HuH-7 (cell line): ENCODE measurements at regions not wholly inside any gene's neighbourhood (a gene's known extent, or its start where the extent isn't known, plus 50 kb on each side); places are given as distances from the start of the nearest gene placed in this dataset.

ENCODE experiments used
- DNase-seq: peaks from one replicate; pipeline ENCODE4 v3.0.0; 2011; ENCODE audit warnings: low spot score

GRCh38 chr16:73301984-73302383 is 254.1 kb upstream of the ZFHX3 start:
- no peak for DNase-seq

DNA sequence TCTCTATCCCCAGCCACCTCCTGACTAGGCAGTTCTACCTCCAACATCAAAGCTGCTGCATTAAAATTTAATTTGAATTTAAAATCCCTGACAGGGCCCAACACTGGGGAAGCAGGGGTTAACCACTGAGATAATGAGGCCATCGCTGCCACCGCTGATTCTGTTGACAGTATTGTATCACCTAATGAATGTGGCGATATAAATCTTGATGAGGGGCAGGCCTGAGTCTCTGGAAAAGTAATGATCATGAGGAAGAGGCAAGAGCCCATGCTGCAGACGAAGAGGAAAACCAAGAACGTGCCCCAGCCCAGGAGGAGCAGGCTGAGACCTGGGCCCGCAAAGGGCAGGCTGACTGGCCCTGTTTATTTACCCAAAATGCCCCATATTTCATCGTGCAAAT is 251.4 kb upstream of the ZFHX3 start:
- no peak for DNase-seq

DNA sequence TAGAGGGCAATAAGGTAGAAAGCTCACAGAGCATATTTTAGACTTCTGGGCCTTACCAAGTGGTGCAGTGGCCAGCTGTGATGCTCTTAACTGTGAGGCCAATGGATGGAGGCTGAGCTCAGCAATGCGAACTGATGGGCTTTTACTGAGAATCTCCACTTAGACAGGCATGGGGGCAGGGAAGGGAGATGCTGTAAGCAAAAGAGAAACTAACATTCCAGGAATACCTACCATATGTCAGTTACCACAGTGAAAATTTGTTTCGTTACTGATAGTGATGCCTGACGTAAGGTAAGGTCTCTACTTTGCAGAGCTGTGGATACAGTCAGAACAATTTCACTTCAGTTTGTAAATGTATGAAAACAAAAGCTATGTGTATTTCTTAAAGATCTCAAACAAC is 250.6 kb upstream of the ZFHX3 start:
- peak; percentile 25 for DNase-seq

DNA sequence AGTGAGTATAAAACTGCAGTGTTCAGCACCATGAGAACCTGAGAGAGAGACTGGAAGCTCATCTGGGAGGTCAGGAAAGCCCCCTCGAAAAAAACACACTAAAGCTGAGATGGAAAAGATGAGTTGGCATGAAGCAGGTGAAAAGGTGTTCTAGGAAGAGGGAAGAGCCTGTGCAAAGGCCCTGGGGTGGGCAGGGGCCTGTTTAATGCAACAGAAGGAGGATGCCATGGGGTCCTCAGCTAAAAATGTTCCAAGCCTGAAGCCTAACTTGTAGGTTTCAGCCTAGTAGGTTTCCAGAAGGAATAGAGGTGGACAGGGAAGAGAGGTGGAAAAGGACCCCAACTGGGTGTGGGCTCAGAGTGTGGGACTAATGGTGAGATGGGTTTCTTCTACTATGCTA is 242.3 kb upstream of the ZFHX3 start:
- DNase-seq = no peak

DNA sequence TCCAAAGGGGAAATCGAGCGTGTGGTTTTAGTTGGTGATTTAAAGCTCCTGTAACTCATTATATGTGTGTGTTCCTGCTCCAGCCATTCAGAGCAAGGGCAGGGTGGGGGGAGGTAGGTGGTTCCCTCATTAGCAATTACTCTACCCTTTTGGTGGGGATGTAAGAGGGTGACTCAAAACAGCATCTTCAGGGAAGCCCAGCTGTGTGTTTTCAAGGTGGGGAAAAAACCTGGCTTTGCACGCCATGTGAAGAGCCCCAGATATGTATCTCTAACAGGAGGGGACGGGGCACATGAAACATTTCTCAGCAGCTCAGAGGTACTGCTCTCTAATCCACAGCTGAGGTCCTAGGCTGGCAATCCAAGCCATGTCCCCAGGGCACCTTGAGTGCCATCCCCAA is 241.3 kb upstream of the ZFHX3 start:
- DNase-seq = no peak

DNA sequence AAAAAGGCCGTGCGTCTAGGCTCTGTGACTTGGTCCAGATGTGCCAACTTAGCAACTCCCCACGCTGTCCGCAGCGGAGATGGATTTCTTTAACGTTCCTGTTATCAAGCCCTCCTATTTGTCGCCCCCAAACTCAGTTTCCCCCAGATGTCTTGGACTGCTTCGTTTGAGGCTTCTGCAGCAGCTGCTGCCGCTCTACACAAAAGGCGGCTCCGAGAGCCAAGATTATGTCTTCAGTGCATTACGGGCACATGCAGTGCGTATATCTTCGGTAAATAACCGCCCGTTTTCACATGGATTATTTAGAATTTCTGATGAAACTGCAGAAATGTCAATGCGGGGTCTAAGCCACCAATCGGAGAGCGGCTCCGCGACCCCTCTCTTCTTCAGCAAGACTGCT is 240.6 kb upstream of the ZFHX3 start:
- DNase-seq = no peak

DNA sequence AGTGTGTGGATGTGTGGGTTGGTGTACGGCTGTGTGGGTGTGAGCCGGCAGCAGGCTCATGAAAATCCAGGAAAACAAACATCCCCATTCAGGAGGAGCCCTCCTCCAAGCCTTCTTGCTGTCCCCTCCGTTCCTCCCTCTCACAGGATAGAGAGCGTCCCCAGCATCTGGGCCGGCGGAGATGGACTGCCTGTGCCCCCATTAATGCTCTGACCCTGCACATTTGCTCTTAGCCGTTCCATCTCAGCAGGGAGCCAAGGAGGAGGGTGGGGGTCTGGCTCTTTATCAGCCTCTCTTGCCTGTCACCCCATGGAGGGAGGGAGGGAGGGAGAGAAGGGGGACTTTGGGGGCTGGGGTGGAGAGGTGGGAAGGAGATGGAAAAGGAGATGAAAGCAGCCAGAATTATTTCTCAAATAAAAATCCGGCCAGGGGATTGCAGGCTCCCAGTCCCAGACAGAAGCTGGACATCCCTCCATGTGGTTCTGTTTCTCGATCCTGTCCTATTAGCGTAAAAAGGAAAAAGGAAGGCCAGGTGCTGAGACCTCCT is 240.0 kb upstream of the ZFHX3 start:
- DNase-seq = no peak

- no peak for DNase-seq
These were observed 238.7 kb upstream of the ZFHX3 start for GRCh38 chr16:73286346-73287267.

- DNase-seq = no peak
These were observed 237.7 kb upstream of the ZFHX3 start for GRCh38 chr16:73285436-73286201.

GRCh38 chr16:73280388-73280787 is 232.5 kb upstream of the ZFHX3 start:
- DNase-seq = no peak

DNA sequence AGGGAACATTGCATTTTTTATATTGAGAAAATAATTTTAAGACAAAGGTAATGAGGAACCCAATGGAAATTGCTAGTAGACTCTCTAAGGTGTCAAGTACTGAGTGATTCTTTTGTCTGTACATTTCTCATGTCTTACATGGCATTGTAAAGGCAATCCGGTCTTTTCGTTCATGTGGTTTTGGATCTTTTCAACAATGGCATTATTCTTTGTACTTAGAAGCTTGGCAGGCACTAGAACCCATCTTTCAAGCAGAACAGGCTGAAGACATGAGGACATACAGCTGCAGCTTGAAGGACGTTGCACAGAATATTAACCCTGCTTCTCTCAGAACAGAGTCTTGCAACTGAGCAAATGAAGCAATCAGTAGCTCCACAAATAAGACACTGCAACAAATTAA is 231.5 kb upstream of the ZFHX3 start:
- no peak for DNase-seq

DNA sequence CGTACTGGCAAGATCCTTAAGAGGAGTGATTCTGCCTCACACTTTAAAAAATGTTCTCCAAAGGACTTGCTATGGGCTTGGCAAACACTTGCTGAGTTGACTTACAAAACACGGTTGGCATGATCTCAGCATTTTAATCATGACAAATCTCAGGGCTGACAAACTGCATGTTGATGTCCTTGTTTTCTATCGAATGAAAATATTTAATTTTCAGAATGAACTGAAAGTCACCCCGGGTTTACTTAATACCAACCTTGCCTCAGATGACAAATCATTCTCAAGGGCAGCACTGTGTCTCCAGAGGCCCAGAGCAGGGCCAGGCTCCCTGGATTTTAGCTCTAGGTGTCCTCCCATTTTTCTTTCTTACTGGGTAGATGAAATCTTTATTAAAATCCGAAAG is 229.1 kb upstream of the ZFHX3 start:
- no peak for DNase-seq

DNA sequence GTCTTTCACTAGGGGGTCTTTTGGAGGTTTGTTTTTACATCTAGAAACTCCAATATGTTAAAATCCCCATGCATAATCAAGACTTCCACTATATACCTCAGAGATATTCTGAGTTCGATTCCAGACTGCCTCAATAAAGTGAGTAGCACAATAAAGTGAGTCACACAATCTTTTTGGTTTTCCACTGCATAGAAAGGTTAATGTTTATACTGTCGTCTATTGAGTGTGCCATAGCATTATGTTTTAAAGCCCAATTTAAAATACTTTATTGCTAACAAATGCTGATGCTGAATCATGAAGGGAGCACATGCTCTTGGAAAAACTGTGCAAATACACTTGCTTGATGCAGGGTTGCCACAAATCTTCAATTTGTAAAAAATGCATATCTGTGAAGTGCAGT is 227.5 kb upstream of the ZFHX3 start:
- no peak for DNase-seq

DNA sequence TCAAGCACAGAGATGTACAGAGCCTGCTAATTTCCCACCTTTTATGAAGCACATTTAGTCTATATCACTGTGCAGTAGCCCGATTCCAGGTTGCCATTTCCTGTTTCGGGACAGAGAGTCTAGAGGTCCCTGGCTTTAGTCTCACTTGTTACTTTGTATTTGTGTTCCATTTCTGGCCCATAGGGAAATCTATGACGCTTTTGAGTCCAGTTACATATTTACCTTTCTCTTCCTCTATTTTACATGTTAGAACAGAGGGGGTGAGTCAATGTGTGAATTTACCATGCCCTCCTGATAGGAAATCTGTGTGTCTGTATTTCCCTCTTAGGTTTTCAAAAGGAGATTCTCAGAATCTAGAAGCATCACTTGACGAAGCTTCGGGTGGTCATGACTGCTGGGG is 227.1 kb upstream of the ZFHX3 start:
- no peak for DNase-seq

DNA sequence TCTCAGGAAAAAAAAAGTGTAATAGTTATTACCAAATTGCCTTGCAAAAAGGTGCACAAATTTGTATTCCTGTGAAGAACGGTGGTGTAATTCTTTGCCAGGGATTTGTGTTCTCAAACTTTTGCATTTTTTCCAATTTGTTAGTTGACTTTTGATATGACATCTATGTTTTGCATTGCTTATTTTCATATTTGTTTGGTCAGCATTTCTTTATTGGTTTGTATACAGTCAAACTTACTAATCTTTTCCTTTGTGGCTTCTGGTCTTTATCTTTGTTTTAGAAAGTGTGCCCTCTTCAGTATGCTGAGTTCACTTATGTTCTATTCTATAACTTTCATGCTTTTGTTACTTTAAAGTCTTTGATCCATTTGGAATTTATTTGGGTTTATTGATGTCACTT is 226.2 kb upstream of the ZFHX3 start:
- DNase-seq = no peak

GRCh38 chr16:73268366-73268993 is 220.6 kb upstream of the ZFHX3 start:
- DNase-seq = peak; percentile 46

DNA sequence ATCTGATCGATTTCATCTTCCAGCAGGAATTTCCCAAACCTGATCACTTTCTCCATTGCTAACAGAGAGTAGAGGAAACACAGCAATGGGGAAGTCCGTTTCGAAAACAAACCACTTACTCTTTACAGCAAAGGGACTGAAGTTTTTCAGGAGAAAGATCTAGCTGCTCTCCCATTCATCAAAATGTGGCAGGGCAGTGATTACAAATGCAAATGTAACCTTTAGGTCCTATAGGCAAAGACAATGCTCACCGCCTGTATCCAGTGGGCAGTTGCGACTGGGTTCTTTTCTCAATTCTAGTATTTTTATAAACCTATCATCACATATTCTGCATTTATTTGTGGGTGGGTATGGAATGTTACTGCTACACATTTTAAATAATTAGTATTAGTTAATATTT is 218.0 kb upstream of the ZFHX3 start:
- DNase-seq = no peak

DNA sequence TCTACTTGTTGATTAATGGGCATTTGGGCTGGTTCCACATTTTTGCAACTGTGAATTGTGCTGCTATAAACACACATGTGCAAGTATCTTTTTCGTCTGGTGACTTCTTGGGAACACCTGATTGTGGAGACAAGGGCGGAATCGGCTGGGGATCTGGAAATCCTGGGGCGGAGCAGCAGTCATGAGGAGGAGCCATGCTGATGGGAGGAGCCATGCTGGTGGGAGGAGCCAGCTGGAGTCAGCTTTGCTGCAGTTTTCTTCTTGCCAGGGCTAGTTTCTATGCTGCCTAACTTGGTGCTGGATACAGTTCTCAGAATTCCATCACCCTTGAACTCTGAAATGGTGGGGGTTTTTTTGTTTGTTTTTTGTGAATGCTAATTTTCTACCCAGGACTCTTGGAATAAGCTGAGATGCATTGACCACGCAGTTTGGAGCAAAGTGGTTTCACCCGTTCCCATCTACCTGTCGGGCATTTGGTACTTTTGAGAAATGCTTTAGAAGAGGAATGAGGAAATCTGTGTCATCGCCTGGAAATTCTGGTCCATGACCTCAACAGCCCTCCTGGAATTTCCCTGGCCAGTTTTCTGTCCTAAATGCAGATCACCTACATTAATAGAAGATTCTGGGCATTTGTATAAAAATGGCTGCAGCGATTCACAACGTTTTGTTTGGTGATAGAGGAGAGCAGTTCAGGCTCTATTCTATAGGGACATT is 217.4 kb upstream of the ZFHX3 start:
- DNase-seq = no peak

DNA sequence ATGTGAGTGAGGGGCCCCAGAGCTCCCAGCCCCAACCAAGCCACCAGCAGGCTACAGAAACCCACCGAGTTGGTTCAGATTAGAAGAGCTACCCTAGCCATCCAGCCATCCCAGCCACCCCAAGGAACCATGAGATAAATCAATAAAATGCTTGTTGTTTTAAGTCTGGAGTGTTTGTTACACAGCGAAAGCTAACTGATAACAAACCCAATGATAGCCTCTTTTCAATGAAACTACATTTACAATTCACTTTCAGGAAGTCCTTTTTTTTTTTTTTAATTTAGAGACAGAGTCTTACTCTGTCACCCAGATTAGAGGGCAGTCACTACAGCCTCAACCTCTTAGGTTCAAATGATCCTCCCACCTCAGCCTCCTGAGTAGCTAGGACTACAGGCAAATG is 215.0 kb upstream of the ZFHX3 start:
- no peak for DNase-seq

DNA sequence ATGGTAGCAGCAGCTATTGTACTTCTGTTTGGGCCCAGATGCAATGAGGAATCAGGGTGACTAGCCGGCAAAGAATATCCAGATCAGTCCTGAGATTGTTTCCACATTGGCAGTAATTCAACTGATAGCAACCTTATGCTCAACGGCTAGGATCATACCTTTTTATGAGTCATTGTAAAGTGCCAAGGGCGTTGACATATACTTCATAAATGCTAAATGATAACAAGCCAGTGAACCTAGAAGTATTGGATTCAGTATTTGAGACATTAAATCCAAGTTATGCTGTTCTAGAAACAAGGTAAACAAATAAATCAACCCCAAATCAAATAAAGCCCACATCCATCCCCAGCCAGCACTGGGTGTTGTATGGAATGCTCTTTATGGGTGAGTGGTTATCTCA is 207.1 kb upstream of the ZFHX3 start:
- DNase-seq = no peak

DNA sequence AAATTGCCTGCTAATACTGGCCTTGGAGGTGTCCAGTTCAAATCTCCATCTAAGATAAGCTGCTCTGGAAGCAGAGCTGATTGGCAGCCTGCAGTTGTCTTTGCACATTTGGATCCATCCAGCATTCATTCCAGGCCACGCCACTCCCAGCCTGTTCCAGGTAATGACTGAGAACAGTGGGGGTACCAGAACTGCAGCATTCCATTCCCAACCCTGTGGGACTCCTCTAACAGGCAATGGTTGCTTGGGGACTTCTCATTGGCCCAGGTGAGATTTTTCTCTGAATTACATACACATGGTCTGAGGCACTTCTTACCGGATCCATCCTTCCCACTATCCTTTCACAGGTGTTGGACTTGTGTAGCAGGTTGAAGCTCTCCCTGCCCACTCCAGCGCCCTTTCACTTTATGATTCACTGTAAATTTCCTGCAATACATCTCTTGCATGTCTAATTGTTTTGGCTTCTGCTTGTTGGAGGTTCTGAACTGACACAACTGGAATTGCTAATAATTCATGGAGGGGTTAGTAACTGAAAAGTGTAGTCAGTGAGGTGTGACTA is 206.1 kb upstream of the ZFHX3 start:
- no peak for DNase-seq

DNA sequence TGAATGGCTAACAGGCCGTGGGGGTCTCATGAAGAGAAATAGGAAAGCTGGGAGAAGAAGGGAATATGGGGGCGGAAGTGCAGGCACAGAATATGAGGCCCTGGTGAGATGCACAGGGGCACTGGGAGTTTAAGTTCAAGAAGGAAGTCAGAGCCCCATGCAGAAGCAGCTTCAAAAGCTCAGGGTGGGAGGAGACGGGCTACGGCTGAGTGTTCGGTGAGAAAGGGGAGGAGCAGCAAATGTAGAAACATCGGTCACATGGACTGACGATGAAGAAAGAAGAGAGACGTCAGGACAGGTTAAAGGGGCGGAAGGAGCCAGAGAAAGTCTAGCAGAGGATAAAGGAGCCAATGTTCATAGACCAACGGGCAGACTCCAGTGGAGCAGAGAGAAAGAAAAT is 204.5 kb upstream of the ZFHX3 start:
- DNase-seq = no peak
